H1 (cell line): ENCODE measurements at regions not wholly inside any gene's neighbourhood (a gene's known extent, or its start where the extent isn't known, plus 50 kb on each side); places are given as distances from the start of the nearest gene placed in this dataset.

Experiments used
- CTCF ChIA-PET: fragments of 300-600 bp; sonication (Branson Sonifier 250); formaldehyde crosslinking; loops from one replicate; lab custom pipeline; 2021; ENCODE audit not compliant: partially characterized antibody; lab: Charles Lee
- POLR2A ChIA-PET: fragments of 300-600 bp; sonication (Branson Sonifier 250); formaldehyde crosslinking; loops from one replicate; lab custom pipeline; 2021; ENCODE audit warnings: inconsistent platforms; ENCODE audit not compliant: partially characterized antibody; lab: Charles Lee
- DNase-seq, 2 experiments: peaks; one replicate each; pipeline versions ENCODE4 v3.0.0 to v3.0.0-alpha.2; 2010 to 2022; ENCODE audit warnings: low spot score in 2 of 2, low read depth in 1 of 2, mixed read lengths in 1 of 2
- FAIRE-seq: peaks from 2 replicates; lab custom pipeline; 2011; peaks lifted over from hg19 to GRCh38; lab: Jason Lieb, UNC
- H2AFZ ChIP-seq: 2 replicates; pipeline ENCODE4 v1.8.1; 2012; ENCODE audit warnings: low read length, inconsistent platforms
- H2AK5ac ChIP-seq: 2 replicates; pipeline ENCODE4 v1.6.1; 2013; ENCODE audit warnings: low read depth, low read length
- H2BK120ac ChIP-seq: replicated peaks from 2 replicates; pipeline ENCODE3; 2013; ENCODE audit warnings: low read depth, low read length, inconsistent platforms
- H2BK12ac ChIP-seq: 2 replicates; pipeline ENCODE4 v1.6.1; 2013; ENCODE audit warnings: low read depth, low read length
- H2BK15ac ChIP-seq: 2 replicates; pipeline ENCODE4 v1.6.1; 2013; ENCODE audit warnings: low read length
- H2BK20ac ChIP-seq: 2 replicates; pipeline ENCODE4 v1.6.1; 2013; ENCODE audit warnings: low read length
- H2BK5ac ChIP-seq: 2 replicates; pipeline ENCODE4 v1.6.1; 2013; ENCODE audit warnings: low read depth, low read length
- H3K14ac ChIP-seq: 2 replicates; pipeline ENCODE4 v1.6.1; 2013; ENCODE audit warnings: inconsistent platforms; ENCODE audit not compliant: insufficient read length
- H3K18ac ChIP-seq: 2 replicates; pipeline ENCODE4 v1.6.1; 2013; ENCODE audit warnings: low read length; ENCODE audit errors: extremely low read depth
- H3K23ac ChIP-seq: 2 replicates; pipeline ENCODE4 v1.6.1; 2013; ENCODE audit warnings: inconsistent platforms; ENCODE audit not compliant: insufficient read length
- H3K23me2 ChIP-seq: 2 replicates; pipeline ENCODE4 v1.6.1; 2013; ENCODE audit warnings: low read depth, low read length
- H3K27ac ChIP-seq: 2 replicates; pipeline ENCODE4 v1.6.1; 2011; ENCODE audit warnings: low read depth, low read length, inconsistent platforms
- H3K27me3 ChIP-seq, 4 experiments: replicated peaks in 1 of 4; 1 replicate in 1 of 4; 2 replicates in 3 of 4; pipeline versions ENCODE4 v1.6.1 to v1.8.1; 2011 to 2013; ENCODE audit warnings: low read length in 3 of 4, mild to moderate bottlenecking in 3 of 4, inconsistent platforms in 2 of 4, mixed read lengths in 2 of 4, moderate library complexity in 1 of 4; ENCODE audit not compliant: control insufficient read depth in 3 of 4, insufficient read depth in 3 of 4; ENCODE audit errors: extremely low read depth in 1 of 4
- H3K36me3 ChIP-seq, 4 experiments: 2 replicates each; pipeline versions ENCODE4 v1.6.1 to v1.8.1; 2011 to 2013; ENCODE audit warnings: mild to moderate bottlenecking in 4 of 4, low read length in 3 of 4, moderate library complexity in 2 of 4, control low read depth in 1 of 4, inconsistent platforms in 1 of 4; ENCODE audit not compliant: insufficient read depth in 4 of 4, control insufficient read depth in 2 of 4
- H3K4ac ChIP-seq: replicated peaks from 2 replicates; pipeline ENCODE3; 2013; ENCODE audit warnings: low read length, low read depth, mixed read lengths, inconsistent platforms; ENCODE audit not compliant: insufficient read length
- H3K4me1 ChIP-seq, 4 experiments: replicated peaks in 1 of 4; 1 replicate in 1 of 4; 2 replicates in 3 of 4; pipeline versions ENCODE4 v1.6.1 to v1.8.1; 2011 to 2013; ENCODE audit warnings: low read length in 3 of 4, inconsistent platforms in 2 of 4, mixed read lengths in 1 of 4; ENCODE audit not compliant: insufficient read depth in 4 of 4, control insufficient read depth in 3 of 4
- H3K4me2 ChIP-seq, 2 experiments: 2 replicates each; pipeline versions ENCODE4 v1.6.1 to v1.8.1; 2011 to 2013; ENCODE audit warnings: low read depth in 2 of 2, low read length in 2 of 2, control low read depth in 1 of 2, inconsistent platforms in 1 of 2, mild to moderate bottlenecking in 1 of 2; ENCODE audit not compliant: insufficient read depth in 1 of 2
- H3K4me3 ChIP-seq, 4 experiments: fragments of 200-600, 300-600 bp in 1 of 4; sonication (generic), shearing (Covaris generic), sonication (Bioruptor Twin) in 1 of 4; 2 replicates each; pipeline versions ENCODE4 v1.5.1 to v1.8.1; 2011 to 2016; ENCODE audit warnings: low read length in 4 of 4, low read depth in 3 of 4, control low read depth in 2 of 4, inconsistent platforms in 2 of 4, mild to moderate bottlenecking in 2 of 4, mixed read lengths in 1 of 4, moderate library complexity in 1 of 4; ENCODE audit not compliant: insufficient read depth in 2 of 4; ENCODE audit errors: extremely low read depth in 1 of 4
- H3K56ac ChIP-seq: replicated peaks from 2 replicates; pipeline ENCODE3; 2013; ENCODE audit warnings: low read depth, mild to moderate bottlenecking, mixed read lengths, low read length, inconsistent platforms; ENCODE audit not compliant: insufficient read length
- H3K79me1 ChIP-seq: 2 replicates; pipeline ENCODE4 v1.6.1; 2013; ENCODE audit warnings: low read depth, low read length, control low read depth
- H3K79me2 ChIP-seq, 2 experiments: 2 replicates each; pipeline versions ENCODE4 v1.6.1 to v1.8.1; 2012 to 2013; ENCODE audit warnings: low read length in 2 of 2, mild to moderate bottlenecking in 2 of 2, inconsistent platforms in 1 of 2; ENCODE audit not compliant: insufficient read depth in 2 of 2, control insufficient read depth in 1 of 2
- H3K9ac ChIP-seq, 4 experiments: replicated peaks in 1 of 4; 1 replicate in 1 of 4; 2 replicates in 3 of 4; pipeline versions ENCODE4 v1.6.1 to v1.8.1; 2011 to 2013; ENCODE audit warnings: low read depth in 3 of 4, low read length in 3 of 4, control low read depth in 2 of 4, mild to moderate bottlenecking in 2 of 4, moderate library complexity in 2 of 4, inconsistent platforms in 1 of 4; ENCODE audit errors: extremely low read depth in 1 of 4
- H3K9me3 ChIP-seq, 2 experiments: 2 replicates each; pipeline versions ENCODE4 v1.6.1 to v1.8.1; 2012 to 2013; ENCODE audit warnings: mild to moderate bottlenecking in 2 of 2, moderate library complexity in 2 of 2, control low read depth in 1 of 2, inconsistent platforms in 1 of 2, low read depth in 1 of 2, low read length in 1 of 2, mixed read lengths in 1 of 2; ENCODE audit not compliant: insufficient read depth in 2 of 2
- H4K20me1 ChIP-seq, 2 experiments: replicated peaks in 1 of 2; 2 replicates each; pipeline versions ENCODE3 to v1.8.1; 2011 to 2013; ENCODE audit warnings: inconsistent platforms in 2 of 2, low read length in 2 of 2, mild to moderate bottlenecking in 1 of 2; ENCODE audit not compliant: insufficient read depth in 2 of 2, control insufficient read depth in 1 of 2
- H4K5ac ChIP-seq: 2 replicates; pipeline ENCODE4 v1.6.1; 2013; ENCODE audit warnings: low read length, low read depth, mixed read lengths, inconsistent platforms; ENCODE audit not compliant: insufficient read length
- H4K8ac ChIP-seq: 2 replicates; pipeline ENCODE4 v1.8.0; 2013; ENCODE audit warnings: mild to moderate bottlenecking, moderate library complexity, low read length, inconsistent platforms; ENCODE audit not compliant: insufficient read depth; ENCODE audit errors: extremely low read depth
- H4K91ac ChIP-seq: replicated peaks from 2 replicates; pipeline ENCODE3; 2013; ENCODE audit warnings: low read length, mixed read lengths, inconsistent platforms; ENCODE audit not compliant: insufficient read length
- ATF3 ChIP-seq: IDR thresholded peaks from 2 replicates; pipeline ENCODE4 v1.6.1; 2011; ENCODE audit warnings: low read depth, mild to moderate bottlenecking, low read length; ENCODE audit not compliant: insufficient read depth
- CBX5 ChIP-seq: fragments of 300-800, 300-1000 bp; sonication (generic); IDR thresholded peaks from 2 replicates; pipeline ENCODE4 v1.7.1; 2016; ENCODE audit warnings: antibody characterized with exemption, low read length, low read depth
- CHD2 ChIP-seq: IDR thresholded peaks from 2 replicates; pipeline ENCODE4 v1.6.1; 2012; ENCODE audit warnings: low read length, improper control_type of control experiment
- CTCF ChIP-seq, 3 experiments: IDR thresholded peaks; 1 replicate in 2 of 3; 2 replicates in 1 of 3; pipeline versions ENCODE4 v1.5.1 to v1.6.1; 2011; ENCODE audit warnings: low read length in 3 of 3, mild to moderate bottlenecking in 3 of 3, inconsistent platforms in 2 of 3, low read depth in 1 of 3, moderate library complexity in 1 of 3; ENCODE audit not compliant: insufficient read depth in 1 of 3; ENCODE audit errors: control extremely low read depth in 1 of 3
- E2F6 ChIP-seq: IDR thresholded peaks from 2 replicates; pipeline ENCODE4 v1.6.1; 2012; ENCODE audit warnings: inconsistent platforms
- GABPA ChIP-seq: IDR thresholded peaks from 2 replicates; pipeline ENCODE4 v1.6.1; 2011; ENCODE audit warnings: mild to moderate bottlenecking, low read length, moderate library complexity, borderline replicate concordance; ENCODE audit not compliant: insufficient read depth
- SAP30 ChIP-seq: fragments of 300-600 bp; sonication (generic); IDR thresholded peaks from 2 replicates; pipeline ENCODE4 v1.7.1; 2012; ENCODE audit warnings: low read length, moderate library complexity, mild to moderate bottlenecking, inconsistent platforms; ENCODE audit not compliant: insufficient read depth, insufficient replicate concordance
- WGBS, 2 experiments: shearing (Covaris generic) in 1 of 2; methylation state at CpG; one replicate each; pipeline versions ENCODE4 v1.1.6 to v1.1.7; 2013 to 2015; ENCODE audit warnings: low lambda C conversion rate in 2 of 2, mixed read lengths in 2 of 2, inconsistent platforms in 1 of 2, low coverage in 1 of 2, missing lambda C conversion rate in 1 of 2; ENCODE audit not compliant: insufficient replicate concordance in 2 of 2, insufficient coverage in 1 of 2, insufficient read length in 1 of 2; ENCODE audit errors: extremely low coverage in 1 of 2, missing lambda C conversion rate in 1 of 2; 5-methylcytosine and 5-hydroxymethylcytosine counted together

- Histone ChIP-seq H3K27ac (0 out of 2 replicates have a peak overlapping the region, but pooled peaks have one; percentile 54), H3K56ac (no peak overlapping the region), H3K27me3 (no peaks in the 10 kb centered on the region), H3K18ac (peak overlapping the region; percentile 57), H3K4me2 (no peak overlapping the region), H3K9ac (no peak overlapping the region), H3K4me1 (peaks cover 0 to 4% (median 1%) of the 10 kb centered on the region in 4 experiments; a peak in 3 of 7 replicates), H3K14ac (no peak overlapping the region), H3K9me3 (peaks cover 0 to 2% of the 10 kb centered on the region in 2 experiments; a peak in 1 of 4 replicates), H3K23ac (no peak overlapping the region), H2BK15ac (no peak overlapping the region), H2BK5ac (peak overlapping the region; percentile 47), H4K5ac (no peak overlapping the region), H2BK12ac (0 out of 2 replicates have a peak overlapping the region, but pooled peaks have one; percentile 61), H3K4ac (no peak overlapping the region), H2AFZ (peak overlapping the region; percentile 100), H2BK20ac (peak overlapping the region; percentile 24; the same call in 1 of the 2 replicates), H3K79me2 (no peaks in the 10 kb centered on the region), H3K36me3 (no peaks in the 10 kb centered on the region; a peak in 1 of 8 replicates), H4K20me1 (no peaks in the 10 kb centered on the region), H3K23me2 (no peaks in the 10 kb centered on the region; the same call in 1 of the 2 replicates), H3K4me3 (no peak overlapping the region), H4K8ac (no peak overlapping the region), H4K91ac (no peak overlapping the region), H2BK120ac (no peak overlapping the region), H3K79me1 (no peaks in the 10 kb centered on the region), H2AK5ac (no peak overlapping the region)
- CTCF ChIA-PET, result interaction anchor here (0.7 to 1.4 kb wide), 4 partner anchors 16 to 516 kb away, joined by 3 to 5 read pairs (median 3); no protein-coding TSS in a partner anchor
- peak; percentile 19 for FAIRE-seq
- DNase-seq, result peak in 1 of 2 experiments; percentile 48
- no peak for TF ChIP-seq CHD2
- TF ChIP-seq ATF3, result no peak
- TF ChIP-seq SAP30, result no peak
- no peak for TF ChIP-seq CBX5
- no peak for TF ChIP-seq CTCF (IDR thresholded peaks at IDR 0.05; ENCODE audit: control extremely low read depth in 1 of 3, insufficient read depth in 1 of 3, low read depth in 1 of 3, low read length in 3 of 3)
- no peak for TF ChIP-seq E2F6
- TF ChIP-seq GABPA, result no peak
- WGBS, 2 experiments, result 81% methylated on average over 6 of the region's 6 CpGs; no CpG with 5 or more reads in 1 of the 2 experiments
- POLR2A ChIA-PET, result interaction anchor here (1.2 kb wide), 1 partner anchor 519 kb away, joined by 3 read pairs; the partner anchor contains the start of gene PCDH10
These were observed 519.2 kb downstream of the PCDH10 start for GRCh38 chr4:133668061-133668851.
